Keratinocyte (primary cell): ENCODE measurements at regions not wholly inside any gene's neighbourhood (a gene's known extent, or its start where the extent isn't known, plus 50 kb on each side); places are given as distances from the start of the nearest gene placed in this dataset.

Experiments
- DNase-seq: peaks from one replicate; pipeline ENCODE4 v3.0.0-alpha.2; 2011; ENCODE audit warnings: low read depth, missing footprints, low spot score
- FAIRE-seq: peaks from 2 replicates; lab custom pipeline; 2011; peaks lifted over from hg19 to GRCh38; lab: Jason Lieb, UNC
- H2AFZ ChIP-seq: 2 replicates; pipeline ENCODE4 v1.6.0; 2012; ENCODE audit warnings: low read length, control low read depth, inconsistent platforms; ENCODE audit not compliant: control insufficient read depth
- H3K27ac ChIP-seq: 2 replicates; pipeline ENCODE4 v1.5.1; 2011; ENCODE audit warnings: low read length; ENCODE audit not compliant: control insufficient read depth, insufficient read depth
- H3K27me3 ChIP-seq: 3 replicates; pipeline ENCODE4 v1.6.0; 2011; ENCODE audit warnings: low read length; ENCODE audit not compliant: control insufficient read depth, insufficient read depth; ENCODE audit errors: extremely low read depth
- H3K36me3 ChIP-seq, 2 experiments: 2 replicates in 1 of 2; 3 replicates in 1 of 2; pipeline ENCODE4 v1.5.1; 2011; ENCODE audit warnings: low read length in 2 of 2, mild to moderate bottlenecking in 1 of 2; ENCODE audit not compliant: control insufficient read depth in 2 of 2, insufficient read depth in 2 of 2; ENCODE audit errors: extremely low read depth in 1 of 2
- H3K4me1 ChIP-seq: 3 replicates; pipeline ENCODE4 v1.5.1; 2011; ENCODE audit warnings: low read length; ENCODE audit not compliant: control insufficient read depth, insufficient read depth; ENCODE audit errors: extremely low read depth
- H3K4me2 ChIP-seq: 3 replicates; pipeline ENCODE4 v1.6.0; 2011; ENCODE audit warnings: low read depth, low read length; ENCODE audit not compliant: control insufficient read depth, insufficient read depth; ENCODE audit errors: extremely low read depth
- H3K4me3 ChIP-seq, 3 experiments: fragments of 200-600 bp in 1 of 3; sonication (generic) in 1 of 3; 2 replicates in 2 of 3; 3 replicates in 1 of 3; pipeline ENCODE4 v1.5.1; 2011 to 2016; ENCODE audit warnings: low read length in 3 of 3, mild to moderate bottlenecking in 3 of 3, control low read depth in 2 of 3, inconsistent platforms in 1 of 3, low read depth in 1 of 3, mixed read lengths in 1 of 3, mixed run types in 1 of 3, moderate library complexity in 1 of 3; ENCODE audit not compliant: control insufficient read depth in 2 of 3, insufficient read depth in 2 of 3; ENCODE audit errors: extremely low read depth in 1 of 3
- H3K79me2 ChIP-seq: 2 replicates; pipeline ENCODE4 v1.6.0; 2012; ENCODE audit warnings: low read length; ENCODE audit not compliant: control insufficient read depth, insufficient read depth
- H3K9ac ChIP-seq: 3 replicates; pipeline ENCODE4 v1.6.0; 2011; ENCODE audit warnings: low read length; ENCODE audit not compliant: control insufficient read depth, insufficient read depth; ENCODE audit errors: extremely low read depth
- H3K9me1 ChIP-seq: 3 replicates; pipeline ENCODE4 v1.6.0; 2011; ENCODE audit warnings: low read length; ENCODE audit not compliant: control insufficient read depth, insufficient read depth; ENCODE audit errors: extremely low read depth
- H3K9me3 ChIP-seq: 2 replicates; pipeline ENCODE4 v1.5.1; 2012; ENCODE audit warnings: low read depth, low read length; ENCODE audit not compliant: control insufficient read depth
- H4K20me1 ChIP-seq: 3 replicates; pipeline ENCODE4 v1.6.0; 2011; ENCODE audit warnings: low read length; ENCODE audit not compliant: control insufficient read depth, insufficient read depth; ENCODE audit errors: extremely low read depth
- EZH2 ChIP-seq: IDR thresholded peaks from one replicate; pipeline ENCODE4 v1.6.1; 2012; ENCODE audit warnings: inconsistent platforms, mild to moderate bottlenecking, low read length, moderate library complexity
- dilution Hi-C: fragments of 300-500 bp; cut with MboI; formaldehyde crosslinking; loops from one replicate; pipeline ENCODE4 v1.7.0; 2020; ENCODE audit warnings: low sequenced_read_pairs; ENCODE audit not compliant: extremely low pct_ligation_motif_present
- TF ChIP-seq, protein P1 (sequence below), 3 experiments: IDR thresholded peaks in 1 of 3; conservative IDR thresholded peaks in 1 of 3; optimal IDR thresholded peaks in 1 of 3; 2 replicates in 2 of 3; 3 replicates in 1 of 3; pipeline versions ENCODE3 to v1.5.1; 2011; ENCODE audit warnings: low read length in 3 of 3, mild to moderate bottlenecking in 3 of 3, moderate library complexity in 2 of 3, control low read depth in 1 of 3, inconsistent platforms in 1 of 3; ENCODE audit not compliant: insufficient read depth in 2 of 3; ENCODE audit errors: extremely low read depth in 1 of 3

DNA sequence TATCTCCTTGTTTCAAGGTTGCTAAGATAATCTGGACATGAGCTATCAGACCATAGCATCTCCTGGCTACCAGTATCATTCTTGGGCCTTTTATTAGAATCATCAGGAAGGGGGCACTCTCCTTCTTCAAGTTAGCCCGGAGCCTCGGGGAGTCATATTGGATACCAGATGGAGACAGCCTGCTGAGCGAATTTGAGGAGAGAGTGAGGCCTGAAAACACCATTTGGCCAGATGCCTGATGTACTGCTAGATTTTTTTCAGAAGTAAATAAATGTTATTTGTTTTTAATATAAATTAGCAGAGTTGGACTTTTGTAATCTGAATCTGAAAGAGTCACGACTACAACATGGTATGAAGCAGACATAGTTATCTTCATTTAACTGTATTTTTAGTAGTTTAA is 848.6 kb downstream of the IGSF11 start:
- Histone ChIP-seq H2AFZ (no peak overlapping the region), H3K27me3 (no peaks in the 10 kb centered on the region), H4K20me1 (no peaks in the 10 kb centered on the region), H3K79me2 (no peaks in the 10 kb centered on the region), H3K4me3 (no peak overlapping the region), H3K27ac (no peak overlapping the region), H3K4me1 (no peaks in the 10 kb centered on the region), H3K9me3 (no peaks in the 10 kb centered on the region), H3K9ac (no peak overlapping the region), H3K36me3 (no peaks in the 10 kb centered on the region), H3K9me1 (no peaks in the 10 kb centered on the region), H3K4me2 (no peak overlapping the region)
- no peak for TF ChIP-seq EZH2
- TF ChIP-seq, protein P1, sequence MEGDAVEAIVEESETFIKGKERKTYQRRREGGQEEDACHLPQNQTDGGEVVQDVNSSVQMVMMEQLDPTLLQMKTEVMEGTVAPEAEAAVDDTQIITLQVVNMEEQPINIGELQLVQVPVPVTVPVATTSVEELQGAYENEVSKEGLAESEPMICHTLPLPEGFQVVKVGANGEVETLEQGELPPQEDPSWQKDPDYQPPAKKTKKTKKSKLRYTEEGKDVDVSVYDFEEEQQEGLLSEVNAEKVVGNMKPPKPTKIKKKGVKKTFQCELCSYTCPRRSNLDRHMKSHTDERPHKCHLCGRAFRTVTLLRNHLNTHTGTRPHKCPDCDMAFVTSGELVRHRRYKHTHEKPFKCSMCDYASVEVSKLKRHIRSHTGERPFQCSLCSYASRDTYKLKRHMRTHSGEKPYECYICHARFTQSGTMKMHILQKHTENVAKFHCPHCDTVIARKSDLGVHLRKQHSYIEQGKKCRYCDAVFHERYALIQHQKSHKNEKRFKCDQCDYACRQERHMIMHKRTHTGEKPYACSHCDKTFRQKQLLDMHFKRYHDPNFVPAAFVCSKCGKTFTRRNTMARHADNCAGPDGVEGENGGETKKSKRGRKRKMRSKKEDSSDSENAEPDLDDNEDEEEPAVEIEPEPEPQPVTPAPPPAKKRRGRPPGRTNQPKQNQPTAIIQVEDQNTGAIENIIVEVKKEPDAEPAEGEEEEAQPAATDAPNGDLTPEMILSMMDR (optimal IDR thresholded peaks at IDR 0.05 in 1 of 3, IDR thresholded peaks at IDR 0.05 in 1 of 3, conservative IDR thresholded peaks at IDR 0.05 in 1 of 3; ENCODE audit: extremely low read depth in 1 of 3, insufficient read depth in 2 of 3, low read length in 3 of 3) = no peak
- no peak for FAIRE-seq
- dilution Hi-C loops = no loop called here
- no peak for DNase-seq

DNA sequence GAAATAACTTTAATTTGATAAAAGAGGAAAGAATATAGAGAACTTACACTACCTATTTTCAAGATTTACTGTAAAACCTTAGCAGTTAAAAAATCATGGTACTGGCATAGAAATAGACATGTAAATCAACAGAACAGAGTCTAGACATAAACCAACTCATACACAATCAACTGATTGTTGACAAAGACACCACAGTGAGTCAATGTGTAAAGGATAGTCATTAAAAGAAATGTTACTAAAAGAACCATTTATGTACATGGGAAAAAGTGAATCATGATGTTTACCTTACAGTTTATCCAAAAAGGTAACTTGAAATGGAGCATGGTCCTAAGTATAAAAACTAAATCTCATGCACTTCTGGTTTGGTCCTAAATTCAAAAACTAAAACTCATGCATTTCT is 847.4 kb downstream of the IGSF11 start:
- H3K27me3 ChIP-seq = no peaks in the 10 kb centered on the region
- no peaks in the 10 kb centered on the region for H3K9me1 ChIP-seq
- TF ChIP-seq EZH2 = no peak
- TF ChIP-seq, protein P1 (optimal IDR thresholded peaks at IDR 0.05 in 1 of 3, IDR thresholded peaks at IDR 0.05 in 1 of 3, conservative IDR thresholded peaks at IDR 0.05 in 1 of 3; ENCODE audit: extremely low read depth in 1 of 3, insufficient read depth in 2 of 3, low read length in 3 of 3) = no peak
- no peaks in the 10 kb centered on the region for H3K36me3 ChIP-seq
- H3K27ac ChIP-seq = no peak overlapping the region
- no peak overlapping the region for H3K4me2 ChIP-seq
- dilution Hi-C loops = no loop called here
- H3K4me1 ChIP-seq = no peaks in the 10 kb centered on the region
- DNase-seq (no peak), FAIRE-seq (no peak)
- H2AFZ ChIP-seq = no peak overlapping the region
- no peaks in the 10 kb centered on the region for H3K9me3 ChIP-seq
- no peak overlapping the region for H3K9ac ChIP-seq
- H3K79me2 ChIP-seq = no peaks in the 10 kb centered on the region
- no peaks in the 10 kb centered on the region for H4K20me1 ChIP-seq
- no peak overlapping the region for H3K4me3 ChIP-seq
